ENCODE measurements at regions not wholly inside any gene's neighbourhood (a gene's known extent, or its start where the extent isn't known, plus 50 kb on each side); places are given as distances from the start of the nearest gene placed in this dataset.

- Histone ChIP-seq H3K4me1 (no peaks in the 10 kb centered on the region), H3K27ac (replicated peaks in 1 of 4) (no peak overlapping the region), H3K36me3 (no peaks in the 10 kb centered on the region), H3K27me3 (no peaks in the 10 kb centered on the region), H3K9me3 (peaks cover 0 to 8% (median 0%) of the 10 kb centered on the region in 4 donors), H3K4me3 (no peak overlapping the region)
- DNase-seq (ENCODE audit: extremely low spot score) = no peak
- TF ChIP-seq POLR2AphosphoS5 (IDR thresholded peaks at IDR 0.05) (no peak), POLR2A (IDR thresholded peaks at IDR 0.05; ENCODE audit: low read depth) (no peak), CTCF (IDR thresholded peaks at IDR 0.05) (no peak), EP300 (IDR thresholded peaks at IDR 0.05) (no peak)
- intact Hi-C loops (cut with DNase I) = no loop called here
Observed at GRCh38 chr3:40705663-40706062, 180.9 kb downstream of the ZNF621 start.

- no peaks in the 10 kb centered on the region for H3K36me3 ChIP-seq
- peak; percentile 75 for DNase-seq (ENCODE audit: extremely low spot score)
Observed at GRCh38 chr3:40713306-40713705, 188.5 kb downstream of the ZNF621 start.

GRCh38 chr3:40713795-40714194 is 189.0 kb downstream of the ZNF621 start:
- no peak for DNase-seq (ENCODE audit: extremely low spot score)
- Histone ChIP-seq H3K36me3 (no peaks in the 10 kb centered on the region), H3K9me3 (no peaks in the 10 kb centered on the region), H3K27ac (replicated peaks in 1 of 4) (no peak overlapping the region), H3K4me1 (peaks cover 10 to 14% (median 11%) of the 10 kb centered on the region in 4 donors), H3K27me3 (no peaks in the 10 kb centered on the region), H3K4me3 (no peak overlapping the region)
- intact Hi-C loops (cut with DNase I) = loop anchor here (10.0 kb wide), 1 partner anchor 491 kb away; no protein-coding TSS in a partner anchor
- WGBS = 73% methylated on average over 6 of the region's 6 CpGs
- no peak for TF ChIP-seq POLR2AphosphoS5 (IDR thresholded peaks at IDR 0.05)
- no peak for TF ChIP-seq CTCF (IDR thresholded peaks at IDR 0.05)
- TF ChIP-seq EP300 (IDR thresholded peaks at IDR 0.05) = no peak
- no peak for TF ChIP-seq POLR2A (IDR thresholded peaks at IDR 0.05; ENCODE audit: low read depth)

More at GRCh38 chr3:40713306-40713705, 188.5 kb downstream of the ZNF621 start:
- peaks cover 10 to 14% (median 11%) of the 10 kb centered on the region in 4 donors for H3K4me1 ChIP-seq
- H3K27me3 ChIP-seq = no peaks in the 10 kb centered on the region
- no peak overlapping the region for H3K27ac ChIP-seq (replicated peaks in 1 of 4)
- H3K4me3 ChIP-seq = no peak overlapping the region
- TF ChIP-seq CTCF (IDR thresholded peaks at IDR 0.05) = no peak
- peak in 1 of 2 donors; percentile 11 for TF ChIP-seq POLR2AphosphoS5 (IDR thresholded peaks at IDR 0.05)
- no peak for TF ChIP-seq EP300 (IDR thresholded peaks at IDR 0.05)
- intact Hi-C loops (cut with DNase I) = loop anchor here (10.0 kb wide), 1 partner anchor 491 kb away; no protein-coding TSS in a partner anchor
- no peaks in the 10 kb centered on the region for H3K9me3 ChIP-seq

GRCh38 chr3:40714771-40715345 is 190.1 kb downstream of the ZNF621 start:
- no peak overlapping the region for H3K4me3 ChIP-seq
- no peaks in the 10 kb centered on the region for H3K9me3 ChIP-seq
- no peaks in the 10 kb centered on the region for H3K27me3 ChIP-seq
- peak; percentile 21 for DNase-seq (ENCODE audit: extremely low spot score)
- intact Hi-C loops (cut with DNase I) = loop anchor here (10.0 kb wide), 1 partner anchor 490 kb away; no protein-coding TSS in a partner anchor
- no peak overlapping the region for H3K27ac ChIP-seq (replicated peaks in 1 of 4)
- TF ChIP-seq POLR2AphosphoS5 (IDR thresholded peaks at IDR 0.05) (no peak), CTCF (IDR thresholded peaks at IDR 0.05) (no peak), POLR2A (IDR thresholded peaks at IDR 0.05; ENCODE audit: low read depth) (no peak), EP300 (IDR thresholded peaks at IDR 0.05) (no peak)
- peaks cover 10 to 16% (median 12%) of the 10 kb centered on the region in 4 donors for H3K4me1 ChIP-seq
- WGBS = 68% methylated on average over 10 of the region's 10 CpGs
- H3K36me3 ChIP-seq = no peaks in the 10 kb centered on the region

- Histone ChIP-seq H3K27me3 (no peaks in the 10 kb centered on the region), H3K4me3 (no peak overlapping the region), H3K27ac (replicated peaks in 1 of 4) (no peak overlapping the region), H3K36me3 (no peaks in the 10 kb centered on the region), H3K4me1 (peaks cover 10 to 21% (median 13%) of the 10 kb centered on the region in 4 donors), H3K9me3 (no peaks in the 10 kb centered on the region)
- no peak for TF ChIP-seq EP300 (IDR thresholded peaks at IDR 0.05)
- no peak for TF ChIP-seq POLR2A (IDR thresholded peaks at IDR 0.05; ENCODE audit: low read depth)
- TF ChIP-seq POLR2AphosphoS5 (IDR thresholded peaks at IDR 0.05) = no peak
- TF ChIP-seq CTCF (IDR thresholded peaks at IDR 0.05) = no peak
- intact Hi-C loops (cut with DNase I) = loop anchor here (10.0 kb wide), 1 partner anchor 489 kb away; no protein-coding TSS in a partner anchor
- peak; percentile 68 for DNase-seq (ENCODE audit: extremely low spot score)
Observed at GRCh38 chr3:40715551-40715950, 190.8 kb downstream of the ZNF621 start.
